Bronchial epithelial cell (primary cell): ENCODE measurements at regions not wholly inside any gene's neighbourhood (a gene's known extent, or its start where the extent isn't known, plus 50 kb on each side); places are given as distances from the start of the nearest gene placed in this dataset.

ENCODE experiments used
- DNase-seq: peaks from one replicate; pipeline ENCODE4 v3.0.0-alpha.2; 2010; ENCODE audit warnings: low read depth
- FAIRE-seq: peaks from 2 replicates; lab custom pipeline; 2011; peaks lifted over from hg19 to GRCh38; lab: Jason Lieb, UNC
- H3K27me3 ChIP-seq: 2 replicates; pipeline ENCODE4 v1.5.1; 2011; ENCODE audit warnings: low read length; ENCODE audit not compliant: control insufficient read depth, insufficient read depth
- H3K36me3 ChIP-seq: 2 replicates; pipeline ENCODE4 v1.5.1; 2011; ENCODE audit warnings: low read length; ENCODE audit not compliant: control insufficient read depth, insufficient read depth
- H3K4me3 ChIP-seq: 2 replicates; pipeline ENCODE4 v1.5.1; 2011; ENCODE audit warnings: mild to moderate bottlenecking, low read depth, low read length, control low read depth
- TF ChIP-seq, protein P1 (sequence below): IDR thresholded peaks from 2 replicates; pipeline ENCODE4 v1.5.1; 2011; ENCODE audit warnings: mild to moderate bottlenecking, moderate library complexity, low read length, control low read depth, inconsistent platforms; ENCODE audit not compliant: insufficient read depth, severe bottlenecking

DNA sequence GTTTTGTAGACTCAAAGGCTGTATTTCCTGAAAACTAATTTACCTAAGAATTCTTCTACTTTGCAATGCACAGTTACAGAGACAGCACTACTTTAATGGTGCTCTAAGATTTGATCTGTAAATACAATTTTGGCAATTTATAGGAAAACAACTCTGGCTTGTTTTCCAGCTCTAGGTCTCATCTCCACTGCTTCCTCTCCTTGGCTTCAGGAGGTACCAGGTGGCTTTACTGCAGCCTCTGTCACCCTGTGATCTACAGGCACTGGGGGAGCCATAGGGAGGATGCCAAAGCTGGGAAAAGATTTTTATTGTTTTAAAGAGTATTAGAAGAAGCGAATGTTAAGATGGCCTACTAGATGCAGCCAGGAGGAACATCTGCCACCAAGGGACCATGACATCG is 1563.6 kb downstream of the OLFM4 start:
- no peak for DNase-seq
- H3K36me3 ChIP-seq, result no peaks in the 10 kb centered on the region

DNA sequence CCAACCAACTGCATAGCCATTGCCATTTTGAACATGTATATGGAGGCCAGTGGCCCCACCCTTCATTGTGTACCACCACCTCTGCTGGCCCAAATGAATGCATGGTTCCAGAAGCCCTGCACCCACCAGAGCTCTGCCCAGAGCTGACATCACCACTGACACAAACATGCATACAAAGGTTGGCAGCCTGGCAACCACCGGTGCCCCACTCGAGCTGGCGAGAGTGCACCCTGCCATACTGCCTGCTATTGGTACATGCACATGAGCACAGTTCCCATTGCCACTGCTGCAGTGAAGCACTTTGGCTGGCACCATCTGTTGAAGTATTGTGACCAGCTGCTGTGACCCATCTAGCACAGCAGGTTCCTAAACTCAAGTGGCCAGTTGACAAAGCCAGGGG is 1564.9 kb downstream of the OLFM4 start:
- H3K4me3 ChIP-seq, result no peak overlapping the region
- TF ChIP-seq, protein P1, sequence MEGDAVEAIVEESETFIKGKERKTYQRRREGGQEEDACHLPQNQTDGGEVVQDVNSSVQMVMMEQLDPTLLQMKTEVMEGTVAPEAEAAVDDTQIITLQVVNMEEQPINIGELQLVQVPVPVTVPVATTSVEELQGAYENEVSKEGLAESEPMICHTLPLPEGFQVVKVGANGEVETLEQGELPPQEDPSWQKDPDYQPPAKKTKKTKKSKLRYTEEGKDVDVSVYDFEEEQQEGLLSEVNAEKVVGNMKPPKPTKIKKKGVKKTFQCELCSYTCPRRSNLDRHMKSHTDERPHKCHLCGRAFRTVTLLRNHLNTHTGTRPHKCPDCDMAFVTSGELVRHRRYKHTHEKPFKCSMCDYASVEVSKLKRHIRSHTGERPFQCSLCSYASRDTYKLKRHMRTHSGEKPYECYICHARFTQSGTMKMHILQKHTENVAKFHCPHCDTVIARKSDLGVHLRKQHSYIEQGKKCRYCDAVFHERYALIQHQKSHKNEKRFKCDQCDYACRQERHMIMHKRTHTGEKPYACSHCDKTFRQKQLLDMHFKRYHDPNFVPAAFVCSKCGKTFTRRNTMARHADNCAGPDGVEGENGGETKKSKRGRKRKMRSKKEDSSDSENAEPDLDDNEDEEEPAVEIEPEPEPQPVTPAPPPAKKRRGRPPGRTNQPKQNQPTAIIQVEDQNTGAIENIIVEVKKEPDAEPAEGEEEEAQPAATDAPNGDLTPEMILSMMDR, result no peak
- FAIRE-seq (no peak), DNase-seq (no peak)
- H3K27me3 ChIP-seq, result no peaks in the 10 kb centered on the region
- no peaks in the 10 kb centered on the region for H3K36me3 ChIP-seq

More for the DNA sequence above, 1563.6 kb downstream of the OLFM4 start:
- H3K27me3 ChIP-seq, result no peaks in the 10 kb centered on the region
- TF ChIP-seq, protein P1, result no peak
- H3K4me3 ChIP-seq, result no peak overlapping the region
- FAIRE-seq, result no peak

DNA sequence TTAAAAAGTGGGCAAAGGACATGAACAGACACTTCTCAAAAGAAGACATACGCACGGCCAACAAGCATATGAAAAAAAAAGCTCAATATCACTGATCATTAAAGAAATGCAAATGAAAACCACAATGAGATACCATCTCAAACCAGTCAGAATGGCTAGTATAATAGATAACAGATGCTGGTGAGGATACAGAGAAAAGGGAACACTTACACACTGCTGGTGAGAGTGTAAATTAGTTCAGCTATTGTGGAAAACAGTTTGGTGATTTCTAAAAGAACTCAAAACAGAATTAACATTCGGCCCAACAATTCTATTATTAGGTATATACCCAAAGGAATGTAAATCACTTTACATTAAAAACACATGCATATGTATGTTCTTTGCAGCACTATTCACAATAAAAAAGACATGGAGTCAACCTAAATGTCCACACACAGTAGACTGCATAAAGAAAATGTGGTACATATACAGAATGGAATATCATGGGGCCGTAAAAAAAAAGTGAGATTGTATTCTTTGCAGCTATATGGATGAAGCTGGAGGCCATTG is 1569.0 kb downstream of the OLFM4 start:
- TF ChIP-seq, protein P1, result no peak
- FAIRE-seq (no peak), DNase-seq (no peak)
- H3K4me3 ChIP-seq, result no peak overlapping the region
- H3K27me3 ChIP-seq, result no peaks in the 10 kb centered on the region
- H3K36me3 ChIP-seq, result no peaks in the 10 kb centered on the region

DNA sequence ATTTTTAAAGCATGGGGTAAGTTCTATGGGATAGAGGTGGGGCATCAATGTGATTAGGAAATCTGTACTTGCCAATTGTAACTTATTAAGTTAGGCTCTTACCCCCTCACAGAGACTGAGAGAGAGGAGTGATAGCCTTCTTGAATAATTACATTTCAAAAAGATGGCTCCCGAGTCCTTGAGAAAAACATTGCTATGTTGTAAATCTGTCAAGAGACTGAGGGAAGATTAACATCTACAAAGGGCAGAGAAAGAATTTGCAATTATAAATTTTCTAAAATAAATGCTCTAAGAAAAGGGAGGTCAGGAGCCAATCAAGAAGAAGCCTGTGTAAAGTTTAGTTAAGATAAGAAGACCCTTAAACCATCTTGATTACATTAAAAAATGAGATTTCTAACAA is 1570.8 kb downstream of the OLFM4 start:
- Histone ChIP-seq H3K27me3 (no peaks in the 10 kb centered on the region), H3K4me3 (no peak overlapping the region), H3K36me3 (no peaks in the 10 kb centered on the region)
- TF ChIP-seq, protein P1, result no peak
- FAIRE-seq (no peak), DNase-seq (no peak)

DNA sequence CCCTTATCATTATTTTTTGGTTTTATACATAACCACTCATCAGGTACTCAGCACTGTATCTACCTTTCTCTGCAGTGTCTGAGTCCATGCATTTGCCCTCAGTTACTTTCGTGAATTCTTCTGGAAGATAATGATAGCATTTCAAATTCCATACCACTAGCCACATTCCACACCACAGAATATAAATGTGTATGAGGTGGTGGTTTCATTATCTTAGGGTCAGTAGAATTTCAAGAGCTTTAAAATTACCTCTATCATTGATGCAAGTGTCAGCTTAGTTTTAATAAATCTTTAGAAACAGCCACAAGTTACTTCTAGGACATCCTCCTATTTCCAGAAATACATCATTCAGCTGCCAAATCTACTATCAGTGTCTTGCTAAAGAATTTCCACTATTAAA is 1578.3 kb downstream of the OLFM4 start:
- Histone ChIP-seq H3K4me3 (no peak overlapping the region), H3K27me3 (no peaks in the 10 kb centered on the region), H3K36me3 (no peaks in the 10 kb centered on the region)
- no peak for DNase-seq
- TF ChIP-seq, protein P1, result no peak
- no peak for FAIRE-seq

DNA sequence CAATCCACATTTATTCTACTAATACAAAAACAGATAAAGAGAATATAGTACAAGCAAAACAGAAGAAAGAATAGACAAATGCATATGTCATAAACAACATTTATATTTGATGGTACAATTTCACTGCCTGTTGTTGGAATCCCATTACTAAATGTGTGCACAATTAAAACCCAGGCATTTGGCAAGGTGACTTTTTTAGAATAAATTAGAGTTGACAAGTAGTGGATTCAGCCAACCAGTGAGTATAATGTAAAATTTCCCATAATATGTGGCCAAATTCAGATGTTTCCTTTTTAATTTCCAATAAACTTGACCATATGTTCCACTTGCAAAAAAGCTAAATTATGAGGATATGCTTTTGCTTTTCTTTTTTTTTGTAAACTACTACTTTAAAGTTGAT is 1578.8 kb downstream of the OLFM4 start:
- H3K4me3 ChIP-seq, result no peak overlapping the region
- no peaks in the 10 kb centered on the region for H3K27me3 ChIP-seq
- TF ChIP-seq, protein P1, result no peak
- FAIRE-seq, result no peak
- no peaks in the 10 kb centered on the region for H3K36me3 ChIP-seq
- no peak for DNase-seq
